ENCODE measurements at regions not wholly inside any gene's neighbourhood (a gene's known extent, or its start where the extent isn't known, plus 50 kb on each side); places are given as distances from the start of the nearest gene placed in this dataset.

DNA sequence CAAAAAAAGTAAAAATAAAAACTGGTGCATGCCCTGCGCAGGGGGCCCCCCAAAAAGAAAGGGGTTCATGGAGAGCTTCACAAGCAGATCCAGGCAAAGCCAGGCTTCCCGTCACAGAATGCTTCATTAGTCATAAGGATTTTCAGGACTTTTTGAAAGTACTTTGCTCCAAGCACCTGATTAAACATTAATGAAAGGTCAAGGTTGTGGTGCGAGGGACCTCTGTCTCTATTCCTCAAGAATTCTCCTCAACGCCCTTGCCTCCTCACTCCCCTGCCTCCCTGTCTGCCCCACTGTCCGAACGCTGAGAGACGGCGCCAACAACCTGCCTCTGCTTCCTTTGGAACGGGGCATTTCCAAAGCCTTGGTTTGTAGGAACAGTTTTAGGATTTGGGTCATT lies 240.1 kb upstream of the IGF1R start:
- TF ChIP-seq, protein P1, sequence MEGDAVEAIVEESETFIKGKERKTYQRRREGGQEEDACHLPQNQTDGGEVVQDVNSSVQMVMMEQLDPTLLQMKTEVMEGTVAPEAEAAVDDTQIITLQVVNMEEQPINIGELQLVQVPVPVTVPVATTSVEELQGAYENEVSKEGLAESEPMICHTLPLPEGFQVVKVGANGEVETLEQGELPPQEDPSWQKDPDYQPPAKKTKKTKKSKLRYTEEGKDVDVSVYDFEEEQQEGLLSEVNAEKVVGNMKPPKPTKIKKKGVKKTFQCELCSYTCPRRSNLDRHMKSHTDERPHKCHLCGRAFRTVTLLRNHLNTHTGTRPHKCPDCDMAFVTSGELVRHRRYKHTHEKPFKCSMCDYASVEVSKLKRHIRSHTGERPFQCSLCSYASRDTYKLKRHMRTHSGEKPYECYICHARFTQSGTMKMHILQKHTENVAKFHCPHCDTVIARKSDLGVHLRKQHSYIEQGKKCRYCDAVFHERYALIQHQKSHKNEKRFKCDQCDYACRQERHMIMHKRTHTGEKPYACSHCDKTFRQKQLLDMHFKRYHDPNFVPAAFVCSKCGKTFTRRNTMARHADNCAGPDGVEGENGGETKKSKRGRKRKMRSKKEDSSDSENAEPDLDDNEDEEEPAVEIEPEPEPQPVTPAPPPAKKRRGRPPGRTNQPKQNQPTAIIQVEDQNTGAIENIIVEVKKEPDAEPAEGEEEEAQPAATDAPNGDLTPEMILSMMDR (IDR thresholded peaks at IDR 0.05), result no peak
- TF ChIP-seq POLR2A (IDR thresholded peaks at IDR 0.05), result no peak
